ENCODE measurements at regions not wholly inside any gene's neighbourhood (a gene's known extent, or its start where the extent isn't known, plus 50 kb on each side); places are given as distances from the start of the nearest gene placed in this dataset.

GRCh38 chr15:98596131-98596530, 52.2 kb upstream of the IGF1R start (continued):
- TF ChIP-seq, protein P1, sequence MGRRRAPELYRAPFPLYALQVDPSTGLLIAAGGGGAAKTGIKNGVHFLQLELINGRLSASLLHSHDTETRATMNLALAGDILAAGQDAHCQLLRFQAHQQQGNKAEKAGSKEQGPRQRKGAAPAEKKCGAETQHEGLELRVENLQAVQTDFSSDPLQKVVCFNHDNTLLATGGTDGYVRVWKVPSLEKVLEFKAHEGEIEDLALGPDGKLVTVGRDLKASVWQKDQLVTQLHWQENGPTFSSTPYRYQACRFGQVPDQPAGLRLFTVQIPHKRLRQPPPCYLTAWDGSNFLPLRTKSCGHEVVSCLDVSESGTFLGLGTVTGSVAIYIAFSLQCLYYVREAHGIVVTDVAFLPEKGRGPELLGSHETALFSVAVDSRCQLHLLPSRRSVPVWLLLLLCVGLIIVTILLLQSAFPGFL (CRISPR knock-in tag; IDR thresholded peaks at IDR 0.05; ENCODE audit: borderline replicate concordance) = no peak
- TF ChIP-seq ATF3 (CRISPR knock-in tag; conservative IDR thresholded peaks at IDR 0.05) = no peak
- no peak for TF ChIP-seq CREM (CRISPR knock-in tag; IDR thresholded peaks at IDR 0.05)

- H3K27ac Mint-ChIP-seq = no peak overlapping the region
- H3K4me1 Mint-ChIP-seq = peaks cover 35% of the 10 kb centered on the region
- ChIA-PET POLR2A (no interaction called here), CTCF (interaction anchor here (1.1 to 1.3 kb wide), 2 partner anchors 16 to 73 kb away, joined by 3 to 5 read pairs; no protein-coding TSS in a partner anchor)
- DNase-seq (ENCODE audit: low spot score) (no peak), ATAC-seq (no peak)
- no peak for TF ChIP-seq GABPB1 (CRISPR knock-in tag; IDR thresholded peaks at IDR 0.05)
- TF ChIP-seq RORB (CRISPR knock-in tag; IDR thresholded peaks at IDR 0.05) = no peak
- no peak for TF ChIP-seq ZNF671 (CRISPR knock-in tag; IDR thresholded peaks at IDR 0.05)
- no peak for TF ChIP-seq ZNF317 (CRISPR knock-in tag; IDR thresholded peaks at IDR 0.05; ENCODE audit: borderline replicate concordance, low read depth)
- TF ChIP-seq NR1H2 (CRISPR knock-in tag; IDR thresholded peaks at IDR 0.05) = no peak
- no peak for TF ChIP-seq ELF4 (CRISPR knock-in tag; IDR thresholded peaks at IDR 0.05; ENCODE audit: low read depth)
- TF ChIP-seq EMX1 (CRISPR knock-in tag; IDR thresholded peaks at IDR 0.05) = no peak
- TF ChIP-seq FOXJ3 (CRISPR knock-in tag; IDR thresholded peaks at IDR 0.05; ENCODE audit: borderline replicate concordance) = no peak
- TF ChIP-seq MXD4 (CRISPR knock-in tag; IDR thresholded peaks at IDR 0.05; ENCODE audit: borderline replicate concordance) = no peak
- no peak for TF ChIP-seq MAX (CRISPR knock-in tag; IDR thresholded peaks at IDR 0.05)
- TF ChIP-seq JUN (CRISPR knock-in tag; IDR thresholded peaks at IDR 0.05) = no peak
- no peak for TF ChIP-seq SMAD4 (CRISPR knock-in tag; IDR thresholded peaks at IDR 0.05)
- TF ChIP-seq ZBTB43 (CRISPR knock-in tag; IDR thresholded peaks at IDR 0.05) = no peak
- TF ChIP-seq NR3C1 (CRISPR knock-in tag; conservative IDR thresholded peaks at IDR 0.05; ENCODE audit: low read depth) = no peak
- no peak for TF ChIP-seq MYBL2 (CRISPR knock-in tag; IDR thresholded peaks at IDR 0.05)
- TF ChIP-seq, protein P2, sequence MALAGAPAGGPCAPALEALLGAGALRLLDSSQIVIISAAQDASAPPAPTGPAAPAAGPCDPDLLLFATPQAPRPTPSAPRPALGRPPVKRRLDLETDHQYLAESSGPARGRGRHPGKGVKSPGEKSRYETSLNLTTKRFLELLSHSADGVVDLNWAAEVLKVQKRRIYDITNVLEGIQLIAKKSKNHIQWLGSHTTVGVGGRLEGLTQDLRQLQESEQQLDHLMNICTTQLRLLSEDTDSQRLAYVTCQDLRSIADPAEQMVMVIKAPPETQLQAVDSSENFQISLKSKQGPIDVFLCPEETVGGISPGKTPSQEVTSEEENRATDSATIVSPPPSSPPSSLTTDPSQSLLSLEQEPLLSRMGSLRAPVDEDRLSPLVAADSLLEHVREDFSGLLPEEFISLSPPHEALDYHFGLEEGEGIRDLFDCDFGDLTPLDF (CRISPR knock-in tag; IDR thresholded peaks at IDR 0.05) = no peak
- TF ChIP-seq NFE2L1 (CRISPR knock-in tag; IDR thresholded peaks at IDR 0.05) = no peak
- H3K9me3 Mint-ChIP-seq = peaks cover 5% of the 10 kb centered on the region
- H3K27me3 Mint-ChIP-seq (ENCODE audit: low read depth) = no peaks in the 10 kb centered on the region; the same call in 1 of the 2 replicates
- no peak overlapping the region for H3K4me3 Mint-ChIP-seq
- peaks cover 8% of the 10 kb centered on the region for H3K36me3 Mint-ChIP-seq
Measured at GRCh38 chr15:98596885-98597392, 51.4 kb upstream of the IGF1R start.

- H3K27ac Mint-ChIP-seq = no peak overlapping the region
- ChIA-PET POLR2A (no interaction called here), CTCF (interaction anchor here (0.6 to 1.1 kb wide), 2 partner anchors 17 to 41 kb away, joined by 3 to 5 read pairs; no protein-coding TSS in a partner anchor)
- peak; percentile 41 for ATAC-seq
- H3K4me1 Mint-ChIP-seq = peaks cover 32% of the 10 kb centered on the region
- H3K36me3 Mint-ChIP-seq = peaks cover 11% of the 10 kb centered on the region
- peaks cover 9% of the 10 kb centered on the region for H3K9me3 Mint-ChIP-seq
- no peaks in the 10 kb centered on the region; the same call in 1 of the 2 replicates for H3K27me3 Mint-ChIP-seq (ENCODE audit: low read depth)
- no peak overlapping the region for H3K4me3 Mint-ChIP-seq
- DNase-seq (ENCODE audit: low spot score) = no peak
- TF ChIP-seq IRF1 (CRISPR knock-in tag; IDR thresholded peaks at IDR 0.05) (no peak), CREB1 (CRISPR knock-in tag; IDR thresholded peaks at IDR 0.05) (no peak), ETV6 (CRISPR knock-in tag; IDR thresholded peaks at IDR 0.05) (no peak), ZNF138 (CRISPR knock-in tag; conservative IDR thresholded peaks at IDR 0.05) (no peak), ZNF396 (CRISPR knock-in tag; IDR thresholded peaks at IDR 0.05; ENCODE audit: borderline replicate concordance) (no peak), FOXP1 (CRISPR knock-in tag; IDR thresholded peaks at IDR 0.05; ENCODE audit: borderline replicate concordance) (no peak)
- TF ChIP-seq, protein P3, sequence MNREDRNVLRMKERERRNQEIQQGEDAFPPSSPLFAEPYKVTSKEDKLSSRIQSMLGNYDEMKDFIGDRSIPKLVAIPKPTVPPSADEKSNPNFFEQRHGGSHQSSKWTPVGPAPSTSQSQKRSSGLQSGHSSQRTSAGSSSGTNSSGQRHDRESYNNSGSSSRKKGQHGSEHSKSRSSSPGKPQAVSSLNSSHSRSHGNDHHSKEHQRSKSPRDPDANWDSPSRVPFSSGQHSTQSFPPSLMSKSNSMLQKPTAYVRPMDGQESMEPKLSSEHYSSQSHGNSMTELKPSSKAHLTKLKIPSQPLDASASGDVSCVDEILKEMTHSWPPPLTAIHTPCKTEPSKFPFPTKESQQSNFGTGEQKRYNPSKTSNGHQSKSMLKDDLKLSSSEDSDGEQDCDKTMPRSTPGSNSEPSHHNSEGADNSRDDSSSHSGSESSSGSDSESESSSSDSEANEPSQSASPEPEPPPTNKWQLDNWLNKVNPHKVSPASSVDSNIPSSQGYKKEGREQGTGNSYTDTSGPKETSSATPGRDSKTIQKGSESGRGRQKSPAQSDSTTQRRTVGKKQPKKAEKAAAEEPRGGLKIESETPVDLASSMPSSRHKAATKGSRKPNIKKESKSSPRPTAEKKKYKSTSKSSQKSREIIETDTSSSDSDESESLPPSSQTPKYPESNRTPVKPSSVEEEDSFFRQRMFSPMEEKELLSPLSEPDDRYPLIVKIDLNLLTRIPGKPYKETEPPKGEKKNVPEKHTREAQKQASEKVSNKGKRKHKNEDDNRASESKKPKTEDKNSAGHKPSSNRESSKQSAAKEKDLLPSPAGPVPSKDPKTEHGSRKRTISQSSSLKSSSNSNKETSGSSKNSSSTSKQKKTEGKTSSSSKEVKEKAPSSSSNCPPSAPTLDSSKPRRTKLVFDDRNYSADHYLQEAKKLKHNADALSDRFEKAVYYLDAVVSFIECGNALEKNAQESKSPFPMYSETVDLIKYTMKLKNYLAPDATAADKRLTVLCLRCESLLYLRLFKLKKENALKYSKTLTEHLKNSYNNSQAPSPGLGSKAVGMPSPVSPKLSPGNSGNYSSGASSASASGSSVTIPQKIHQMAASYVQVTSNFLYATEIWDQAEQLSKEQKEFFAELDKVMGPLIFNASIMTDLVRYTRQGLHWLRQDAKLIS (CRISPR knock-in tag; IDR thresholded peaks at IDR 0.05; ENCODE audit: borderline replicate concordance) = no peak
Measured at GRCh38 chr15:98597666-98598065, 50.7 kb upstream of the IGF1R start.

All from WTC11 (cell line).